GM23338 (cell line): ENCODE measurements at regions not wholly inside any gene's neighbourhood (a gene's known extent, or its start where the extent isn't known, plus 50 kb on each side); places are given as distances from the start of the nearest gene placed in this dataset.

Source experiments
- ATAC-seq: fragments of 200-7000 bp; cut with Tn5 transposase; 3 replicates; pipeline ENCODE4 v1.9.1; 2020
- DNase-seq: peaks from one replicate; pipeline ENCODE4 v3.0.0-alpha.2; 2015; ENCODE audit warnings: low spot score
- H2AFZ ChIP-seq: fragments of 200-600 bp; sonication (generic); 2 replicates; pipeline ENCODE4 v1.8.0; 2016; ENCODE audit warnings: antibody characterized with exemption, mild to moderate bottlenecking, moderate library complexity
- H3F3A ChIP-seq: fragments of 200-600 bp; sonication (generic); replicated peaks from 2 replicates; pipeline ENCODE4 v1.8.0; 2017; ENCODE audit warnings: antibody characterized with exemption, mixed run types, low read depth
- H3K27ac ChIP-seq: fragments of 200-600 bp; sonication (generic); 2 replicates; pipeline ENCODE4 v1.6.1; 2016; ENCODE audit warnings: low read depth
- H3K27me3 ChIP-seq: fragments of 200-600 bp; sonication (generic); 2 replicates; pipeline ENCODE4 v1.8.0; 2016; ENCODE audit warnings: mild to moderate bottlenecking, mixed run types, moderate library complexity; ENCODE audit not compliant: insufficient read depth
- H3K36me3 ChIP-seq: fragments of 200-600 bp; sonication (generic); 2 replicates; pipeline ENCODE4 v1.8.0; 2016; ENCODE audit warnings: mild to moderate bottlenecking; ENCODE audit not compliant: insufficient read depth
- H3K4me1 ChIP-seq: fragments of 200-600 bp; sonication (generic); 2 replicates; pipeline ENCODE4 v1.8.0; 2016; ENCODE audit warnings: mild to moderate bottlenecking, moderate library complexity; ENCODE audit not compliant: insufficient read depth
- H3K4me2 ChIP-seq: fragments of 200-600 bp; sonication (generic); 2 replicates; pipeline ENCODE4 v1.7.1; 2017; ENCODE audit warnings: mixed run types
- H3K4me3 ChIP-seq: fragments of 200-600 bp; sonication (generic); 2 replicates; pipeline ENCODE4 v1.6.1; 2016; ENCODE audit warnings: mixed run types
- H3K79me2 ChIP-seq: fragments of 200-600 bp; sonication (generic); replicated peaks from 2 replicates; pipeline ENCODE4 v1.8.0; 2017; ENCODE audit warnings: mild to moderate bottlenecking; ENCODE audit not compliant: insufficient read depth
- H3K9me2 ChIP-seq: fragments of 200-600 bp; sonication (generic); 2 replicates; pipeline ENCODE4 v1.8.0; 2017; ENCODE audit not compliant: insufficient read depth
- H4K20me1 ChIP-seq: fragments of 200-600 bp; sonication (generic); replicated peaks from 2 replicates; pipeline ENCODE4 v1.8.0; 2017; ENCODE audit warnings: mild to moderate bottlenecking; ENCODE audit not compliant: insufficient read depth
- H3K27ac Mint-ChIP-seq: 2 replicates; pipeline ENCODE4 v1.8.0; 2020; ENCODE audit warnings: inconsistent platforms, mild to moderate bottlenecking, moderate library complexity, mixed read lengths
- H3K27me3 Mint-ChIP-seq: 3 replicates; pipeline ENCODE4 v1.8.0; 2022; ENCODE audit warnings: low read depth, mild to moderate bottlenecking, moderate library complexity, mixed read lengths, inconsistent platforms; ENCODE audit not compliant: insufficient read depth, poor library complexity
- H3K36me3 Mint-ChIP-seq: 3 replicates; pipeline ENCODE4 v1.8.0; 2021; ENCODE audit warnings: low read depth, mild to moderate bottlenecking, inconsistent platforms, moderate library complexity, mixed read lengths
- H3K4me1 Mint-ChIP-seq: 3 replicates; pipeline ENCODE4 v1.8.0; 2020; ENCODE audit warnings: mild to moderate bottlenecking, inconsistent platforms, mixed read lengths
- H3K4me3 Mint-ChIP-seq: 3 replicates; pipeline ENCODE4 v1.8.0; 2021; ENCODE audit warnings: moderate library complexity, mild to moderate bottlenecking, inconsistent platforms, mixed read lengths
- H3K9me3 Mint-ChIP-seq: 3 replicates; pipeline ENCODE4 v1.8.0; 2020; ENCODE audit warnings: moderate library complexity, mild to moderate bottlenecking, inconsistent platforms, mixed read lengths
- CREB1 ChIP-seq: fragments of 250-450 bp; sonication (Bioruptor Pico); IDR thresholded peaks from 2 replicates; pipeline ENCODE4 v1.5.0; 2020; ENCODE audit warnings: low read depth, mild to moderate bottlenecking, moderate library complexity
- CTCF ChIP-seq, 2 experiments: fragments of 200-600 bp in 1 of 2; sonication (generic) in 1 of 2; conservative IDR thresholded peaks; 2 replicates each; pipeline versions ENCODE4 v1.5.1 to v1.6.1; 2016 to 2017; ENCODE audit warnings: antibody characterized with exemption in 2 of 2, low read depth in 2 of 2, mild to moderate bottlenecking in 2 of 2, moderate library complexity in 1 of 2
- ETS1 ChIP-seq: IDR thresholded peaks from 2 replicates; pipeline ENCODE4 v1.6.1; 2016; ENCODE audit warnings: antibody characterized with exemption
- EZH2 ChIP-seq: fragments of 200-600 bp; sonication (generic); IDR thresholded peaks from one replicate; pipeline ENCODE4 v1.8.0; 2017; ENCODE audit warnings: antibody characterized with exemption, mild to moderate bottlenecking, low read depth; ENCODE audit not compliant: unreplicated experiment
- EZH2phosphoT487 ChIP-seq: fragments of 200-600 bp; sonication (generic); IDR thresholded peaks from one replicate; pipeline ENCODE4 v1.8.1; 2018; ENCODE audit warnings: antibody characterized with exemption; ENCODE audit not compliant: unreplicated experiment
- JUNB ChIP-seq: IDR thresholded peaks from one replicate; pipeline ENCODE4 v1.6.1; 2016; ENCODE audit warnings: antibody characterized with exemption; ENCODE audit not compliant: unreplicated experiment
- NANOG ChIP-seq: IDR thresholded peaks from 2 replicates; pipeline ENCODE4 v1.6.1; 2016; ENCODE audit warnings: antibody characterized with exemption, borderline replicate concordance
- POLR2AphosphoS5 ChIP-seq: IDR thresholded peaks from 2 replicates; pipeline ENCODE4 v1.6.1; 2016; ENCODE audit warnings: antibody characterized with exemption, low read depth
- REST ChIP-seq: IDR thresholded peaks from one replicate; pipeline ENCODE4 v1.6.1; 2018; ENCODE audit warnings: antibody characterized with exemption; ENCODE audit not compliant: unreplicated experiment
- STAT1 ChIP-seq: IDR thresholded peaks from one replicate; pipeline ENCODE4 v1.6.1; 2016; ENCODE audit warnings: antibody characterized with exemption; ENCODE audit not compliant: unreplicated experiment
- ZNF114 ChIP-seq: fragments of 250-450 bp; sonication (Bioruptor Pico); IDR thresholded peaks from 2 replicates; pipeline ENCODE4 v1.5.0; 2020; ENCODE audit warnings: mild to moderate bottlenecking, moderate library complexity
- ZNF331 ChIP-seq: fragments of 250-450 bp; sonication (Bioruptor Pico); IDR thresholded peaks from 2 replicates; pipeline ENCODE4 v1.5.0; 2020; ENCODE audit warnings: low read depth, mild to moderate bottlenecking, moderate library complexity
- ZNF462 ChIP-seq: fragments of 250-450 bp; sonication (Bioruptor Pico); IDR thresholded peaks from 2 replicates; pipeline ENCODE4 v1.5.0; 2020; ENCODE audit warnings: mild to moderate bottlenecking, moderate library complexity

- Mint-ChIP-seq H3K27me3 (no peaks in the 10 kb centered on the region), H3K4me3 (no peak overlapping the region), H3K9me3 (no peaks in the 10 kb centered on the region), H3K27ac (no peak overlapping the region), H3K36me3 (no peaks in the 10 kb centered on the region; the same call in 2 of the 3 replicates), H3K4me1 (peaks cover 37% of the 10 kb centered on the region)
- Histone ChIP-seq H3K27me3 (no peaks in the 10 kb centered on the region), H3K27ac (no peak overlapping the region), H4K20me1 (no peaks in the 10 kb centered on the region), H3K4me3 (no peak overlapping the region), H3K4me2 (no peak overlapping the region), H3K36me3 (no peaks in the 10 kb centered on the region), H3K79me2 (no peaks in the 10 kb centered on the region), H3K4me1 (peaks cover 33% of the 10 kb centered on the region), H3K9me2 (no peaks in the 10 kb centered on the region), H3F3A (no peaks in the 10 kb centered on the region), H2AFZ (no peak overlapping the region)
- TF ChIP-seq POLR2AphosphoS5, result no peak
- TF ChIP-seq EZH2phosphoT487, result no peak
- no peak for TF ChIP-seq ZNF462 (CRISPR knock-in tag)
- TF ChIP-seq EZH2, result no peak
- no peak for TF ChIP-seq ZNF114 (CRISPR knock-in tag)
- TF ChIP-seq REST, result no peak
- no peak for TF ChIP-seq ETS1
- TF ChIP-seq CREB1 (CRISPR knock-in tag), result no peak
- no peak for TF ChIP-seq STAT1
- TF ChIP-seq NANOG, result no peak
- no peak for TF ChIP-seq JUNB
- TF ChIP-seq ZNF331 (CRISPR knock-in tag), result no peak
- no peak for TF ChIP-seq CTCF (conservative IDR thresholded peaks at IDR 0.05; ENCODE audit: low read depth in 2 of 2)
- DNase-seq (no peak), ATAC-seq (no peak)
Observed at GRCh38 chr5:84606784-84607183, 222.1 kb upstream of the EDIL3 start.
